Mammary epithelial cell (primary cell): ENCODE measurements at regions not wholly inside any gene's neighbourhood (a gene's known extent, or its start where the extent isn't known, plus 50 kb on each side); places are given as distances from the start of the nearest gene placed in this dataset.
"Not testable (repeated sequence)": the region's sequence is repeated elsewhere in the genome, so short reads cannot be mapped to it uniquely, and the experiment has no call there.

Experiments used
- EZH2 ChIP-seq: IDR thresholded peaks from 2 replicates; pipeline ENCODE4 v1.6.1; 2012; ENCODE audit warnings: low read length, inconsistent platforms, borderline replicate concordance
- TF ChIP-seq, protein P1 (sequence below), 2 donors: IDR thresholded peaks in 1 of 2; conservative IDR thresholded peaks in 1 of 2; 2 replicates each; pipeline ENCODE4 v1.5.1; 2011 to 2012; ENCODE audit warnings: inconsistent platforms in 2 of 2, low read length in 2 of 2, mild to moderate bottlenecking in 2 of 2, control low read depth in 1 of 2, low read depth in 1 of 2; ENCODE audit not compliant: insufficient read depth in 1 of 2; ENCODE audit errors: extremely low read depth in 1 of 2

DNA sequence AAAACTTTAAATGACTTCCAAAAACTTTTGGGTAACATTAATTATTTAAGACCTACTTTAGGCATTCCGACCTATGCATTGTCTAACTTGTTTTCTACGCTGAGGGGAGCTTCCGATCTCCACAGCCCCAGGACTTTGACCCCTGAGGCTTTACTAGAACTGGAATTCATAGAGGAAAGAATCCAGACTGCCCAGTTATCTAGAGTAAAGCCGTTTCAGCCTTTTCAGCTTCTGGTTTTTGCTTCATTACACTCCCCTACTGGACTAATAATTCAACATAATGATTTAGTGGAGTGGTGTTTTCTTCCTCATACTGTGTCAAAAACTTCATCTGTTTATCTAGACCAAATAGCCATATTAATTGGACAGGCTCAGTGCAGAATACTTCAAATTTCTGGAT lies 571.9 kb upstream of the PTGER4 start:
- TF ChIP-seq, protein P1, sequence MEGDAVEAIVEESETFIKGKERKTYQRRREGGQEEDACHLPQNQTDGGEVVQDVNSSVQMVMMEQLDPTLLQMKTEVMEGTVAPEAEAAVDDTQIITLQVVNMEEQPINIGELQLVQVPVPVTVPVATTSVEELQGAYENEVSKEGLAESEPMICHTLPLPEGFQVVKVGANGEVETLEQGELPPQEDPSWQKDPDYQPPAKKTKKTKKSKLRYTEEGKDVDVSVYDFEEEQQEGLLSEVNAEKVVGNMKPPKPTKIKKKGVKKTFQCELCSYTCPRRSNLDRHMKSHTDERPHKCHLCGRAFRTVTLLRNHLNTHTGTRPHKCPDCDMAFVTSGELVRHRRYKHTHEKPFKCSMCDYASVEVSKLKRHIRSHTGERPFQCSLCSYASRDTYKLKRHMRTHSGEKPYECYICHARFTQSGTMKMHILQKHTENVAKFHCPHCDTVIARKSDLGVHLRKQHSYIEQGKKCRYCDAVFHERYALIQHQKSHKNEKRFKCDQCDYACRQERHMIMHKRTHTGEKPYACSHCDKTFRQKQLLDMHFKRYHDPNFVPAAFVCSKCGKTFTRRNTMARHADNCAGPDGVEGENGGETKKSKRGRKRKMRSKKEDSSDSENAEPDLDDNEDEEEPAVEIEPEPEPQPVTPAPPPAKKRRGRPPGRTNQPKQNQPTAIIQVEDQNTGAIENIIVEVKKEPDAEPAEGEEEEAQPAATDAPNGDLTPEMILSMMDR (conservative IDR thresholded peaks at IDR 0.05 in 1 of 2, IDR thresholded peaks at IDR 0.05 in 1 of 2; ENCODE audit: extremely low read depth in 1 of 2, insufficient read depth in 1 of 2, low read depth in 1 of 2, low read length in 2 of 2) = not testable (repeated sequence)
- not testable (repeated sequence) for TF ChIP-seq EZH2
